Esophagus squamous epithelium (tissue), 5 donors: ENCODE measurements at regions not wholly inside any gene's neighbourhood (a gene's known extent, or its start where the extent isn't known, plus 50 kb on each side); places are given as distances from the start of the nearest gene placed in this dataset.

Experiments used
- DNase-seq: peaks from one replicate; lab custom pipeline; 2025; lab: John Stamatoyannopoulos, UW
- H3K27ac ChIP-seq, 4 donors: fragments of 200-600 bp; sonication (generic); one replicate each; pipeline ENCODE4 v1.5.1; 2016 to 2019; ENCODE audit warnings: mild to moderate bottlenecking in 1 of 4
- H3K27me3 ChIP-seq, 4 donors: fragments of 200-600 bp; sonication (generic); 1 replicate in 3 of 4; 2 replicates in 1 of 4; pipeline versions ENCODE4 v1.5.1 to v1.6.0; 2017 to 2021; ENCODE audit warnings: antibody characterized with exemption in 1 of 4
- H3K36me3 ChIP-seq, 3 donors: fragments of 200-600 bp; sonication (generic); one replicate each; pipeline ENCODE4 v1.5.1; 2016 to 2019
- H3K4me1 ChIP-seq, 3 donors: fragments of 200-600 bp; sonication (generic); one replicate each; pipeline ENCODE4 v1.5.1; 2017 to 2019
- H3K4me3 ChIP-seq, 4 donors: fragments of 200-600 bp; sonication (generic); 1 replicate in 3 of 4; 2 replicates in 1 of 4; pipeline ENCODE4 v1.5.1; 2016 to 2019; ENCODE audit warnings: mild to moderate bottlenecking in 2 of 4, moderate library complexity in 1 of 4
- H3K9me3 ChIP-seq, 3 donors: fragments of 200-600 bp; sonication (generic); one replicate each; pipeline ENCODE4 v1.5.1; 2016 to 2019
- POLR2A ChIP-seq, 4 donors: fragments of 450-650 bp; IDR thresholded peaks; one replicate each; pipeline ENCODE4 v1.6.1; 2017; ENCODE audit warnings: antibody characterized with exemption in 4 of 4, mild to moderate bottlenecking in 4 of 4, moderate library complexity in 3 of 4
- WGBS, 2 donors: methylation state at CpG; one replicate each; pipeline ENCODE4 v1.1.5; 2018; 5-methylcytosine and 5-hydroxymethylcytosine counted together
- intact Hi-C: fragments of 100-400 bp; cut with DNase I; formaldehyde crosslinking; loops from one replicate; pipeline ENCODE4 v1.15.0; 2022
- TF ChIP-seq, protein P1 (sequence below), 6 experiments: fragments of 450-650 bp in 4 of 6; fragments of 200-600 bp in 2 of 6; sonication (generic) in 2 of 6; IDR thresholded peaks; one replicate each; pipeline ENCODE4 v1.5.1; 2016 to 2019; ENCODE audit warnings: antibody characterized with exemption in 6 of 6, mild to moderate bottlenecking in 4 of 6, moderate library complexity in 4 of 6
- donor health status: DM: yes; HTN: yes; CAD: no.

DNA sequence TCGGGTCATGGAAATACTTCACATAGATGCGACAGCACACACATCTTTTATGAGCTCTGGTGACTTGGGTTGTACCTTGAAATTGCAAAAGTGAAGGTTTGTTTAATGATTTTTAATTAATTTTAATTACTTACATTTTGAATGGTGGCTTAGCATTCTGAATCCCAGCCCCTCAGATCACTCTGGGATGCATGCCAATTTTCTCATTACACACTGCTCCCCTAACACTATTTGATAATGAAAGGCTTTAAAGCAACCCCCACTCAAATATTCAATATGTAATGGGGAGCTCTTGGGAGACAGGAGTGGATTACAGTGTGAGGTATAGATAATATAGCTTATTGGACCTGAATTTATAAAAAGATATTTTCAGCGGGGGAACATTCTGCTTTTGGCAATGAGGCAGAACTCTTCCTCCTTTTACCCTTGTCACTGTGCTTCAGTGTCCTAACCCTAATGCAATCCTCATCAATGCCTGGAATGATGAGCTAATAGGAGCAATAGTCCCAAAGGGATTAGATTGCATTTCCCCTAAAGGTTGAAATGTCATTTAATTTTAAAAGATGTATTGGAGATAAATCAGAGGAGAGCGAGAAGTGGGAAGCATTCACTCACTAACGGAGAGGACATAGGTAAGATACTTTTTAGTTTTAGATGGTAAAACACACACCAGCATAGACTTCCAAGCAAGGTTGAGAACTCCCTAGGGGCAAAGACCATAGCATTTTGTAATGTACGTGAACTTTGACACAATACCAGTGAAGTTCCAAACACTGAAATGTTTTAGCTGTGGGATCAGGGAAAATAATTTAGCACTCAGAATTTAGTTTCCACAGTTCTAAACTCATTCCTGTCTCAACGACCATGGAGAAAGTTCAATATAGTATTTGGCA lies 384.1 kb upstream of the PLXNA2 start:
- H3K9me3 ChIP-seq: no peaks in the 10 kb centered on the region
- peaks cover 0 to 4% (median 0%) of the 10 kb centered on the region in 3 donors for H3K4me1 ChIP-seq
- TF ChIP-seq, protein P1, sequence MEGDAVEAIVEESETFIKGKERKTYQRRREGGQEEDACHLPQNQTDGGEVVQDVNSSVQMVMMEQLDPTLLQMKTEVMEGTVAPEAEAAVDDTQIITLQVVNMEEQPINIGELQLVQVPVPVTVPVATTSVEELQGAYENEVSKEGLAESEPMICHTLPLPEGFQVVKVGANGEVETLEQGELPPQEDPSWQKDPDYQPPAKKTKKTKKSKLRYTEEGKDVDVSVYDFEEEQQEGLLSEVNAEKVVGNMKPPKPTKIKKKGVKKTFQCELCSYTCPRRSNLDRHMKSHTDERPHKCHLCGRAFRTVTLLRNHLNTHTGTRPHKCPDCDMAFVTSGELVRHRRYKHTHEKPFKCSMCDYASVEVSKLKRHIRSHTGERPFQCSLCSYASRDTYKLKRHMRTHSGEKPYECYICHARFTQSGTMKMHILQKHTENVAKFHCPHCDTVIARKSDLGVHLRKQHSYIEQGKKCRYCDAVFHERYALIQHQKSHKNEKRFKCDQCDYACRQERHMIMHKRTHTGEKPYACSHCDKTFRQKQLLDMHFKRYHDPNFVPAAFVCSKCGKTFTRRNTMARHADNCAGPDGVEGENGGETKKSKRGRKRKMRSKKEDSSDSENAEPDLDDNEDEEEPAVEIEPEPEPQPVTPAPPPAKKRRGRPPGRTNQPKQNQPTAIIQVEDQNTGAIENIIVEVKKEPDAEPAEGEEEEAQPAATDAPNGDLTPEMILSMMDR (IDR thresholded peaks at IDR 0.05): no peak
- TF ChIP-seq POLR2A (IDR thresholded peaks at IDR 0.05): no peak
- H3K36me3 ChIP-seq: no peaks in the 10 kb centered on the region
- H3K4me3 ChIP-seq: no peak overlapping the region
- DNase-seq: no peak
- 85 to 86% methylated on average over 7 of the region's 7 CpGs for WGBS, 2 donors
- no peak overlapping the region for H3K27ac ChIP-seq
- H3K27me3 ChIP-seq: peaks cover 0 to 4% (median 0%) of the 10 kb centered on the region in 4 donors
- intact Hi-C loops: no loop called here

GRCh38 chr1:208631092-208631491 lies 386.9 kb upstream of the PLXNA2 start:
- intact Hi-C loops: no loop called here

GRCh38 chr1:208631506-208631905 lies 387.3 kb upstream of the PLXNA2 start:
- no peak for DNase-seq
- Histone ChIP-seq H3K36me3 (no peaks in the 10 kb centered on the region), H3K9me3 (no peaks in the 10 kb centered on the region), H3K4me3 (no peak overlapping the region), H3K27me3 (peaks cover 0 to 4% (median 0%) of the 10 kb centered on the region in 4 donors), H3K4me1 (peaks cover 0 to 4% (median 0%) of the 10 kb centered on the region in 3 donors), H3K27ac (no peak overlapping the region)
- intact Hi-C loops: no loop called here
- TF ChIP-seq POLR2A (IDR thresholded peaks at IDR 0.05): no peak
- TF ChIP-seq, protein P1 (IDR thresholded peaks at IDR 0.05): no peak
- 33 to 37% methylated on average over 4 of the region's 4 CpGs for WGBS, 2 donors

More at GRCh38 chr1:208631092-208631491, 386.9 kb upstream of the PLXNA2 start:
- WGBS, 2 donors: 30 to 62% methylated on average over 8 of the region's 8 CpGs
- DNase-seq: no peak
- Histone ChIP-seq H3K4me1 (peaks cover 0 to 4% (median 0%) of the 10 kb centered on the region in 3 donors), H3K27me3 (peaks cover 0 to 4% (median 0%) of the 10 kb centered on the region in 4 donors), H3K9me3 (no peaks in the 10 kb centered on the region), H3K36me3 (no peaks in the 10 kb centered on the region), H3K4me3 (no peak overlapping the region), H3K27ac (no peak overlapping the region)
- no peak for TF ChIP-seq POLR2A (IDR thresholded peaks at IDR 0.05)
- TF ChIP-seq, protein P1 (IDR thresholded peaks at IDR 0.05): no peak

DNA sequence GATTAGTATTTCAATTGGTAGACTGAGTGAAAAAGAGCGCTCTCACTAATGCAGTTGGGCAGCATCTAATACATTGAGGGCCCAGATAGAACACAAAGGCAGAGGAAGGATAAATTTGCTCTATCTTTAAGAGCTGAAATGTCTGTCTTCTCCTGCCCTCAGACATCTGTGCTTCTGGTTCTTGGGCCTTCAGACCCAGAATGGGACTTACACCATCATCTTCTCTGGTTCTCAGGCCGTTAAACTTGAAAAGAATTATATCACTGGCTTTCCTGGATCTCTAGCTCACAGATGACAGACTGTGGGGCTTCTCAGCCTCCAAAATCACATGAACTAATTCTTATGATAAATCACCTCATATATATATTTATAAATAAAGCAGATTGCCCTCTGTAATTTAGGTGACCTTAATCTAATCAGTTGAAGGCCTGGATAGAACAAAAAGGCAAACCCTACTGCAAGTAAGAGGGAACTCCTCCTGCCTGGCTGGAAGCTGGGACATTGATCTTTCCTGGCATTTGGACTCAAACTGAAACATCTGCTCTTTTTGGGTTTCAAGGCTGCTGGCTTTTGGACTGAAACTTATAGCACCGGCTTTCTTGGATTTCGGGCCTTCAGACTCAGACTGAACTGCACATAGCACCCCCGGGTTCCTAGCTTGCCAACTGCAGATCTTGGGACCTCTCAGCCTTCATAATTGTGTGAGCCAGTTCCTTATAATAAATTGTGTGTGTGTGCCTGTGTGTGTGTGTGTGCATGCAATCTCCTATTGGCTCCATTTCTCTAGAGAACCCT lies 390.4 kb upstream of the PLXNA2 start:
- H3K27me3 ChIP-seq: peaks cover 0 to 35% (median 0%) of the 10 kb centered on the region in 4 donors
- H3K4me3 ChIP-seq: no peak overlapping the region
- no peak for TF ChIP-seq POLR2A (IDR thresholded peaks at IDR 0.05)
- TF ChIP-seq, protein P1 (IDR thresholded peaks at IDR 0.05): no peak
- H3K4me1 ChIP-seq: peaks cover 0 to 4% (median 0%) of the 10 kb centered on the region in 3 donors
- 72 to 78% methylated on average over 5 of the region's 5 CpGs for WGBS, 2 donors
- H3K27ac ChIP-seq: no peak overlapping the region
- H3K9me3 ChIP-seq: no peaks in the 10 kb centered on the region
- no peak for DNase-seq
- intact Hi-C loops: no loop called here
- no peaks in the 10 kb centered on the region for H3K36me3 ChIP-seq
